Loucy (cell line): ENCODE measurements at regions not wholly inside any gene's neighbourhood (a gene's known extent, or its start where the extent isn't known, plus 50 kb on each side); places are given as distances from the start of the nearest gene placed in this dataset.

Source experiments
- EZH2phosphoT487 ChIP-seq: fragments of 200-600 bp; IDR thresholded peaks from 2 replicates; pipeline ENCODE4 v1.6.1; 2018; ENCODE audit warnings: antibody characterized with exemption, mild to moderate bottlenecking, moderate library complexity, borderline replicate concordance
- TF ChIP-seq, protein P1 (sequence below): fragments of 200-600 bp; sonication (generic); conservative IDR thresholded peaks from 2 replicates; pipeline ENCODE4 v1.5.1; 2014; ENCODE audit warnings: mild to moderate bottlenecking, antibody characterized with exemption, low read length

DNA sequence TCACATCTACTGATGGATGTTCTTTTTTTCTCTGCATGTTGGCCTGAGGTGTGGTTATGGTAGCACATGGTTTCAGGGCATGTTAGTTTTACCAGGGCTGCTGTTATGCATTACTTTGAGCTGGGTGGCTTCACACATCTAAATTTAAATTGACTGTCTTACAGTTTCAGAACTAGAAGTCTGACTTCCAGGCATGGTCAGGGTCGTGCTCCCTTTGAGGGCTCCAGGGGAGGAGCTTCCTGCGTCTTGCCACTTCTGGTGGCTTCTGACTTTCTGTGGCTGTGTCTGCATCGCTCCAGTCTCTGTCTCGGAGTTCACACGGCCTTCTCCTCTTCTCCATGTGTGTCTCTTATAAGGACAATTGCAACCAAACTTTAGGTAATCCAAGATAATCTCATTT is 143.9 kb downstream of the GALR1 start:
- TF ChIP-seq, protein P1, sequence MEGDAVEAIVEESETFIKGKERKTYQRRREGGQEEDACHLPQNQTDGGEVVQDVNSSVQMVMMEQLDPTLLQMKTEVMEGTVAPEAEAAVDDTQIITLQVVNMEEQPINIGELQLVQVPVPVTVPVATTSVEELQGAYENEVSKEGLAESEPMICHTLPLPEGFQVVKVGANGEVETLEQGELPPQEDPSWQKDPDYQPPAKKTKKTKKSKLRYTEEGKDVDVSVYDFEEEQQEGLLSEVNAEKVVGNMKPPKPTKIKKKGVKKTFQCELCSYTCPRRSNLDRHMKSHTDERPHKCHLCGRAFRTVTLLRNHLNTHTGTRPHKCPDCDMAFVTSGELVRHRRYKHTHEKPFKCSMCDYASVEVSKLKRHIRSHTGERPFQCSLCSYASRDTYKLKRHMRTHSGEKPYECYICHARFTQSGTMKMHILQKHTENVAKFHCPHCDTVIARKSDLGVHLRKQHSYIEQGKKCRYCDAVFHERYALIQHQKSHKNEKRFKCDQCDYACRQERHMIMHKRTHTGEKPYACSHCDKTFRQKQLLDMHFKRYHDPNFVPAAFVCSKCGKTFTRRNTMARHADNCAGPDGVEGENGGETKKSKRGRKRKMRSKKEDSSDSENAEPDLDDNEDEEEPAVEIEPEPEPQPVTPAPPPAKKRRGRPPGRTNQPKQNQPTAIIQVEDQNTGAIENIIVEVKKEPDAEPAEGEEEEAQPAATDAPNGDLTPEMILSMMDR: no peak
- TF ChIP-seq EZH2phosphoT487: no peak
